AG04449 (cell line): ENCODE measurements at regions not wholly inside any gene's neighbourhood (a gene's known extent, or its start where the extent isn't known, plus 50 kb on each side); places are given as distances from the start of the nearest gene placed in this dataset.

Experiments
- CTCF ChIA-PET: fragments of 350-600 bp; formaldehyde crosslinking; extraction: SDS; loops from one replicate; lab custom pipeline; 2021; ENCODE audit warnings: antibody characterized with exemption; lab: Yijun Ruan, JAX
- POLR2A ChIA-PET: fragments of 400-600, 350-600 bp; formaldehyde crosslinking; extraction: SDS; loops from one replicate; lab custom pipeline; 2020; ENCODE audit warnings: antibody characterized with exemption, inconsistent platforms; lab: Yijun Ruan, JAX
- DNase-seq: peaks from one replicate; pipeline ENCODE4 v3.0.0-alpha.2; 2010; ENCODE audit warnings: low read depth, low spot score
- H3K4me3 ChIP-seq: 2 replicates; pipeline ENCODE4 v1.5.1; 2011; ENCODE audit warnings: low read depth, mild to moderate bottlenecking, control low read depth, low read length
- TF ChIP-seq, protein P1 (sequence below): IDR thresholded peaks from one replicate; pipeline ENCODE4 v1.5.1; 2011; ENCODE audit warnings: mild to moderate bottlenecking, moderate library complexity, low read length, control low read depth, inconsistent platforms; ENCODE audit not compliant: insufficient read depth; ENCODE audit errors: missing control alignments

DNA sequence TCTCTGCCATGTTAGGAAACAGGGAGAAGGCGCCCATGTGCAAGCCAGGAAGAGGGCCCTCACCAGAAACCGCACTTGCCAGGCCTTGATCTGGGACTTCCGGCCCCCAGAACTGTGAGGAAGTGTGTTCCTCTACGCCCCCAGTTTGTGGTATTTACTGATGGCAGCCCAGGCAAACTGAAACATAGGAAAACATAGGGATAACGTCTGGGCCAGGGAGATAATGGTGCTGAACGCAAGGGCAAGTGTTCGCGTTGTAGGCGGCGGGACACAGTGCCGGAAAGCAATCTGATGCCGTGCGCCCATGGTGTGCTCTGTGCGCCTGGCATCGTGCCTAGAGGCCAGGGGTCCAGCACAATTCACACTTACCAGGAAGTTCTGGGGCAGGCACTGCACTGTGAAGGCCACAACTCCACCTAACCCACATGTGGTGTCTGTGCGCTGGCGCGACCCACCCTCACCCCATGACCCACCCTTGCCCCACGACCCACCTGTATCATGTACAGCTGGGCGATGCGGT lies 53.6 kb downstream of the ARL6IP4 start:
- CTCF ChIA-PET = interaction anchor here (1.6 to 3.2 kb wide), 2 partner anchors 9 kb away, joined by 12 to 21 read pairs; no protein-coding TSS in a partner anchor
- POLR2A ChIA-PET = interaction anchor here (1.2 kb wide), 1 partner anchor 199 kb away, joined by 3 read pairs; the partner anchor contains the start of gene MPHOSPH9
- TF ChIP-seq, protein P1, sequence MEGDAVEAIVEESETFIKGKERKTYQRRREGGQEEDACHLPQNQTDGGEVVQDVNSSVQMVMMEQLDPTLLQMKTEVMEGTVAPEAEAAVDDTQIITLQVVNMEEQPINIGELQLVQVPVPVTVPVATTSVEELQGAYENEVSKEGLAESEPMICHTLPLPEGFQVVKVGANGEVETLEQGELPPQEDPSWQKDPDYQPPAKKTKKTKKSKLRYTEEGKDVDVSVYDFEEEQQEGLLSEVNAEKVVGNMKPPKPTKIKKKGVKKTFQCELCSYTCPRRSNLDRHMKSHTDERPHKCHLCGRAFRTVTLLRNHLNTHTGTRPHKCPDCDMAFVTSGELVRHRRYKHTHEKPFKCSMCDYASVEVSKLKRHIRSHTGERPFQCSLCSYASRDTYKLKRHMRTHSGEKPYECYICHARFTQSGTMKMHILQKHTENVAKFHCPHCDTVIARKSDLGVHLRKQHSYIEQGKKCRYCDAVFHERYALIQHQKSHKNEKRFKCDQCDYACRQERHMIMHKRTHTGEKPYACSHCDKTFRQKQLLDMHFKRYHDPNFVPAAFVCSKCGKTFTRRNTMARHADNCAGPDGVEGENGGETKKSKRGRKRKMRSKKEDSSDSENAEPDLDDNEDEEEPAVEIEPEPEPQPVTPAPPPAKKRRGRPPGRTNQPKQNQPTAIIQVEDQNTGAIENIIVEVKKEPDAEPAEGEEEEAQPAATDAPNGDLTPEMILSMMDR = no peak
- DNase-seq = no peak
- H3K4me3 ChIP-seq = no peak overlapping the region

DNA sequence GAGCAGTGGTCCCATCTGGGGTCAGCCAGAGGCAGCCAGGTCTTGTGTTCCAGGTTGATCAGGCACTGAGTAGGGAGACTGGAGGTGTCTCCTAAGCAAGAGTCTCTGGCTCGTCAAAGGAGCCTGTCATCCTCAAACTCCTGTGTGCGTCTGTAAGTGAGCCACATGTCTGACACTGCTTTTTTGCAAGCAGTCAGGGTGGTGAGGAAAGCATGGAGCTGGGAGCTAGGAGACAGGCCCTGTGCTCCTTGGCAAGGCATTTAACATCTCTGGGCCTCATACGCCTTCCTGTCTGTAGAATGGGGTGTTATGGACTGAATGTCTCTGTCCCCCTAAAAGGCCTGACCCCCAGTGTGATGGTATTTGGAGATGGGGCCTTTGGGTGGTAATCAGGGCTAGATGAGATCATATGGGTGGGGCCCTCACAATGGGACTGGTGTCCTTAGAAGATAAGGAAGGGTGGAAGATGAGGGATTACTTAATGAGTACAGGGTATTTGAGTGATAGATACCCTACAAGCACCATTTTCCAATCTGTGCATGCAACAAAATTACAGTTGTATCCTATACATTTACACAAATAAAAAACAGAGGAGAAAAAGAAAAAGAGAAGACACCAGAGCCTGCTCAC lies 53.0 kb downstream of the ARL6IP4 start:
- TF ChIP-seq, protein P1 = no peak
- DNase-seq = no peak
- H3K4me3 ChIP-seq = no peak overlapping the region
- ChIA-PET POLR2A (interaction anchor here (1.4 kb wide), 1 partner anchor 199 kb away, joined by 4 read pairs; the partner anchor contains the start of gene MPHOSPH9), CTCF (interaction anchor here (1.1 to 3.2 kb wide), 2 partner anchors 9 to 204 kb away, joined by 3 to 21 read pairs; no protein-coding TSS in a partner anchor)

DNA sequence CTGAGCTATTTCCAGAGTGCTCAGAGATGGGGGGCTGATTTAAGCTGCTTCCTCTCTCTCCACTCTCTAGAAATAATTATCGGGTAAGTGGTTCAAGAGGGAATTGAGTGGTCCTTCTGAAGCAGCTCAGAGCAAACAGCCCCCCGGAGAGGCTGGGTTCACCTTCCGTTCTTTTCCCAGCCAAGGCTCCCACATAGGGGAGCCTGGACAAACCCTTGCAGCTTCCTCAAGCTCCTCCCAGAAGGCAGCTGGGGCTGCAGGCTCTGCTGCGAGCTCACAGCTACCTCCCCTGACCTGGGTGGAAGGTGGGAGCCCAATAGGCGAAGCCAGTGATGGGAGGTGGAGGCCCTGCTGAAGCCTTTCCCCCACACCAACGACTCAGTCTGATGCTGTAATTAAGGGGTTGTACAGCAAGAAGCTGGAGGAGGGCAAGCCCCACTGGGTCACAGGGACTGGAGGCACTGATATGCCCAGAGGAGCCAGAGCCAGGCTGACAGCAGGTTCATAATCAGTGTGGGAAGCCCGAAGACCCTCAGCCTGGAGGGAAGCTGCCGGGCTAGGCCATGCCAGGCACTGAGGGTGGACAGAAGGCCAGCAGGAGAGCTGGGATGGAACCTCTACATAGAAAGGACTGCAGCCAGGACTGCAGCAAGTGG lies 52.4 kb downstream of the ARL6IP4 start:
- no peak overlapping the region for H3K4me3 ChIP-seq
- DNase-seq = no peak
- ChIA-PET CTCF (interaction anchor here (0.6 to 3.2 kb wide), 3 partner anchors 10 to 205 kb away, joined by 3 to 21 read pairs (median 3); no protein-coding TSS in a partner anchor), POLR2A (interaction anchor here (1.4 kb wide), 1 partner anchor 200 kb away, joined by 4 read pairs; the partner anchor contains the start of gene MPHOSPH9)
- TF ChIP-seq, protein P1 = no peak
